Stomach (tissue), 8 donors: ENCODE measurements at regions not wholly inside any gene's neighbourhood (a gene's known extent, or its start where the extent isn't known, plus 50 kb on each side); places are given as distances from the start of the nearest gene placed in this dataset.
A peak's percentile ranks its signal among the peaks of the same experiment; 100 is the strongest.

ENCODE experiments used
- DNase-seq, 2 donors: peaks; one replicate each; pipeline versions ENCODE4 v3.0.0 to v3.0.0-alpha.2; 2013 to 2019
- H3K27ac ChIP-seq, 5 donors: fragments of 200-600 bp in 4 of 5; sonication (generic) in 4 of 5; one replicate each; pipeline ENCODE4 v1.5.1; 2013 to 2019; ENCODE audit warnings: mild to moderate bottlenecking in 1 of 5, moderate library complexity in 1 of 5
- H3K27me3 ChIP-seq, 3 donors: fragments of 200-600 bp; sonication (generic); one replicate each; pipeline ENCODE4 v1.5.1; 2017 to 2019; ENCODE audit warnings: mixed run types in 1 of 3
- H3K36me3 ChIP-seq, 4 donors: fragments of 200-600 bp; sonication (generic); 1 replicate in 3 of 4; 2 replicates in 1 of 4; pipeline ENCODE4 v1.5.1; 2016 to 2019
- H3K4me1 ChIP-seq, 4 donors: fragments of 200-600 bp; sonication (generic); one replicate each; pipeline ENCODE4 v1.5.1; 2016 to 2019
- H3K4me3 ChIP-seq, 4 donors: fragments of 200-600 bp; sonication (generic) in 3 of 4; one replicate each; pipeline ENCODE4 v1.5.1; 2016 to 2019; ENCODE audit warnings: mild to moderate bottlenecking in 1 of 4
- H3K9me3 ChIP-seq, 4 donors: fragments of 200-600 bp; sonication (generic); one replicate each; pipeline ENCODE4 v1.5.1; 2016 to 2019
- EP300 ChIP-seq: sonication (generic); formaldehyde crosslinking; IDR thresholded peaks from one replicate; pipeline ENCODE4 v1.6.1; 2017; ENCODE audit warnings: antibody characterized with exemption
- POLR2A ChIP-seq, 4 donors: fragments of 450-650 bp; IDR thresholded peaks; one replicate each; pipeline ENCODE4 v1.6.1; 2016; ENCODE audit warnings: antibody characterized with exemption in 4 of 4, control low read depth in 2 of 4, mild to moderate bottlenecking in 1 of 4, moderate library complexity in 1 of 4
- POLR2AphosphoS5 ChIP-seq, 3 donors: sonication (generic); formaldehyde crosslinking; IDR thresholded peaks; one replicate each; pipeline ENCODE4 v1.6.1; 2016; ENCODE audit warnings: antibody characterized with exemption in 3 of 3
- WGBS, 5 donors: extraction: QIAGEN DNeasy Blood & Tissue Kit in 3 of 5; methylation state at CpG; one replicate each; pipeline versions ENCODE4 v1.1.5 to v1.1.7; 2013 to 2018; 5-methylcytosine and 5-hydroxymethylcytosine counted together
- intact Hi-C: fragments of 100-400 bp; cut with DNase I; formaldehyde crosslinking; loops from one replicate; pipeline ENCODE4 v1.15.1; 2023; ENCODE audit warnings: low total_unique reads
- TF ChIP-seq, protein P1 (sequence below), 7 experiments: fragments of 450-650 bp in 4 of 7; fragments of 200-600 bp in 3 of 7; sonication (generic) in 3 of 7; IDR thresholded peaks; one replicate each; pipeline ENCODE4 v1.5.1; 2016 to 2019; ENCODE audit warnings: antibody characterized with exemption in 7 of 7, control low read depth in 2 of 7, mild to moderate bottlenecking in 1 of 7
- donor health status: healthy with polysubstance abuse.
- donor health status: Bipolar disorder and iron deficiency.
- donor health status: healthy.

DNA sequence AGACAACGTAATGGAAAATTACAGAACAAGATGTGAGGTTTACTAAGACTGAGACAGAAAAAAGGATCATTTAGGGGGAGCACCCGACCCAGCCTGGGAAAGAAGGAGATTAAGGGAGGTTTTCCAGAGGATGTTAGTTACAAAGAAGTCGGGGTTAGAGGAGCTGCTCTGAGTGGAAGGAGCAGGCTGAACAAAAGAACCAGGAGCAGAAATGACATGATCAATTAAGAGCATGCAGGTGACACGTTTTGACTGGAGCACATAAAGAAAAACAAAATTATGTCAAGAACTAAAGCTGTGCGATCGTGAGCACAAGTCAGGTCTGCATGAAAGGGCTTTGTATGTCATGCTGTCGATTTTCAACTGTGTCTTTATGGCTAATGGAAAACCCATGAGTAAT is 417.3 kb upstream of the MARCKS start:
- no peak for DNase-seq
- TF ChIP-seq POLR2AphosphoS5 (IDR thresholded peaks at IDR 0.05): no peak
- TF ChIP-seq POLR2A (IDR thresholded peaks at IDR 0.05): no peak
- TF ChIP-seq, protein P1, sequence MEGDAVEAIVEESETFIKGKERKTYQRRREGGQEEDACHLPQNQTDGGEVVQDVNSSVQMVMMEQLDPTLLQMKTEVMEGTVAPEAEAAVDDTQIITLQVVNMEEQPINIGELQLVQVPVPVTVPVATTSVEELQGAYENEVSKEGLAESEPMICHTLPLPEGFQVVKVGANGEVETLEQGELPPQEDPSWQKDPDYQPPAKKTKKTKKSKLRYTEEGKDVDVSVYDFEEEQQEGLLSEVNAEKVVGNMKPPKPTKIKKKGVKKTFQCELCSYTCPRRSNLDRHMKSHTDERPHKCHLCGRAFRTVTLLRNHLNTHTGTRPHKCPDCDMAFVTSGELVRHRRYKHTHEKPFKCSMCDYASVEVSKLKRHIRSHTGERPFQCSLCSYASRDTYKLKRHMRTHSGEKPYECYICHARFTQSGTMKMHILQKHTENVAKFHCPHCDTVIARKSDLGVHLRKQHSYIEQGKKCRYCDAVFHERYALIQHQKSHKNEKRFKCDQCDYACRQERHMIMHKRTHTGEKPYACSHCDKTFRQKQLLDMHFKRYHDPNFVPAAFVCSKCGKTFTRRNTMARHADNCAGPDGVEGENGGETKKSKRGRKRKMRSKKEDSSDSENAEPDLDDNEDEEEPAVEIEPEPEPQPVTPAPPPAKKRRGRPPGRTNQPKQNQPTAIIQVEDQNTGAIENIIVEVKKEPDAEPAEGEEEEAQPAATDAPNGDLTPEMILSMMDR (IDR thresholded peaks at IDR 0.05): no peak
- TF ChIP-seq EP300: no peak
- H3K27me3 ChIP-seq: no peaks in the 10 kb centered on the region
- no peak overlapping the region for H3K4me3 ChIP-seq
- no peak overlapping the region for H3K27ac ChIP-seq
- H3K4me1 ChIP-seq: no peaks in the 10 kb centered on the region
- no peaks in the 10 kb centered on the region for H3K9me3 ChIP-seq
- 76 to 81% (median 79%) methylated on average over 7 of the region's 7 CpGs for WGBS, 5 donors
- H3K36me3 ChIP-seq: no peaks in the 10 kb centered on the region
- intact Hi-C loops: no loop called here

GRCh38 chr6:113442040-113442439 is 415.1 kb upstream of the MARCKS start:
- no peaks in the 10 kb centered on the region for H3K9me3 ChIP-seq
- no peak for DNase-seq
- intact Hi-C loops: no loop called here
- H3K27me3 ChIP-seq: no peaks in the 10 kb centered on the region
- H3K4me1 ChIP-seq: no peaks in the 10 kb centered on the region
- H3K27ac ChIP-seq: no peak overlapping the region
- no peak overlapping the region for H3K4me3 ChIP-seq
- H3K36me3 ChIP-seq: no peaks in the 10 kb centered on the region
- WGBS, 5 donors: 33 to 54% (median 46%) methylated on average over 1 of the region's 1 CpG
- no peak for TF ChIP-seq POLR2AphosphoS5 (IDR thresholded peaks at IDR 0.05)
- TF ChIP-seq, protein P1 (IDR thresholded peaks at IDR 0.05): no peak
- TF ChIP-seq POLR2A (IDR thresholded peaks at IDR 0.05): no peak
- no peak for TF ChIP-seq EP300

GRCh38 chr6:113445201-113445600 is 411.9 kb upstream of the MARCKS start:
- DNase-seq: no peak
- Histone ChIP-seq H3K36me3 (no peaks in the 10 kb centered on the region), H3K4me1 (peaks cover 0 to 3% (median 0%) of the 10 kb centered on the region in 4 donors), H3K9me3 (no peaks in the 10 kb centered on the region), H3K27me3 (no peaks in the 10 kb centered on the region), H3K27ac (no peak overlapping the region), H3K4me3 (no peak overlapping the region)
- TF ChIP-seq, protein P1 (IDR thresholded peaks at IDR 0.05): no peak
- TF ChIP-seq POLR2A (IDR thresholded peaks at IDR 0.05): no peak
- TF ChIP-seq POLR2AphosphoS5 (IDR thresholded peaks at IDR 0.05): no peak
- TF ChIP-seq EP300: no peak
- intact Hi-C loops: no loop called here
- 91 to 98% (median 96%) methylated on average over 3 of the region's 3 CpGs for WGBS, 5 donors

- no peak overlapping the region for H3K27ac ChIP-seq
- no peak overlapping the region for H3K4me3 ChIP-seq
- intact Hi-C loops: no loop called here
- DNase-seq: no peak
- no peaks in the 10 kb centered on the region for H3K36me3 ChIP-seq
- H3K27me3 ChIP-seq: no peaks in the 10 kb centered on the region
- no peaks in the 10 kb centered on the region for H3K9me3 ChIP-seq
- TF ChIP-seq EP300: no peak
- TF ChIP-seq, protein P1 (IDR thresholded peaks at IDR 0.05): no peak
- peak in 1 of 3 donors; percentile 59 for TF ChIP-seq POLR2AphosphoS5 (IDR thresholded peaks at IDR 0.05)
- no peak for TF ChIP-seq POLR2A (IDR thresholded peaks at IDR 0.05)
- peaks cover 0 to 3% (median 0%) of the 10 kb centered on the region in 4 donors for H3K4me1 ChIP-seq
- 40 to 66% (median 48%) methylated on average over 4 to 5 of the region's 5 CpGs for WGBS, 5 donors
These were observed 409.9 kb upstream of the MARCKS start for GRCh38 chr6:113447088-113447831.
